ENCODE measurements at regions not wholly inside any gene's neighbourhood (a gene's known extent, or its start where the extent isn't known, plus 50 kb on each side); places are given as distances from the start of the nearest gene placed in this dataset.

GRCh38 chr18:72171596-72171995 is 372.5 kb downstream of the CBLN2 start:
- no peaks in the 10 kb centered on the region for H3K4me1 ChIP-seq
- no peak for ATAC-seq
- H3K27me3 ChIP-seq, result no peaks in the 10 kb centered on the region
- WGBS (ENCODE audit: insufficient coverage, low coverage, low lambda C conversion rate, missing lambda C conversion rate), result 57% methylated on average over 2 of the region's 2 CpGs
- TF ChIP-seq POLR2A (IDR thresholded peaks at IDR 0.05), result no peak
- TF ChIP-seq, protein P1, sequence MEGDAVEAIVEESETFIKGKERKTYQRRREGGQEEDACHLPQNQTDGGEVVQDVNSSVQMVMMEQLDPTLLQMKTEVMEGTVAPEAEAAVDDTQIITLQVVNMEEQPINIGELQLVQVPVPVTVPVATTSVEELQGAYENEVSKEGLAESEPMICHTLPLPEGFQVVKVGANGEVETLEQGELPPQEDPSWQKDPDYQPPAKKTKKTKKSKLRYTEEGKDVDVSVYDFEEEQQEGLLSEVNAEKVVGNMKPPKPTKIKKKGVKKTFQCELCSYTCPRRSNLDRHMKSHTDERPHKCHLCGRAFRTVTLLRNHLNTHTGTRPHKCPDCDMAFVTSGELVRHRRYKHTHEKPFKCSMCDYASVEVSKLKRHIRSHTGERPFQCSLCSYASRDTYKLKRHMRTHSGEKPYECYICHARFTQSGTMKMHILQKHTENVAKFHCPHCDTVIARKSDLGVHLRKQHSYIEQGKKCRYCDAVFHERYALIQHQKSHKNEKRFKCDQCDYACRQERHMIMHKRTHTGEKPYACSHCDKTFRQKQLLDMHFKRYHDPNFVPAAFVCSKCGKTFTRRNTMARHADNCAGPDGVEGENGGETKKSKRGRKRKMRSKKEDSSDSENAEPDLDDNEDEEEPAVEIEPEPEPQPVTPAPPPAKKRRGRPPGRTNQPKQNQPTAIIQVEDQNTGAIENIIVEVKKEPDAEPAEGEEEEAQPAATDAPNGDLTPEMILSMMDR (IDR thresholded peaks at IDR 0.05), result no peak
- DNase-seq, result no peak
- no peaks in the 10 kb centered on the region for H3K36me3 ChIP-seq
- no peak overlapping the region for H3K27ac ChIP-seq
- no peak overlapping the region for H3K4me3 ChIP-seq
- no peaks in the 10 kb centered on the region for H3K9me3 ChIP-seq
- intact Hi-C loops (cut with DNase I), result no loop called here

- intact Hi-C loops (cut with DNase I), result no loop called here
- TF ChIP-seq, protein P1 (IDR thresholded peaks at IDR 0.05), result no peak
- Histone ChIP-seq H3K27ac (no peak overlapping the region), H3K4me1 (no peaks in the 10 kb centered on the region), H3K9me3 (no peaks in the 10 kb centered on the region), H3K4me3 (no peak overlapping the region), H3K27me3 (no peaks in the 10 kb centered on the region), H3K36me3 (no peaks in the 10 kb centered on the region)
- ATAC-seq (no peak), DNase-seq (no peak)
- WGBS (ENCODE audit: insufficient coverage, low coverage, low lambda C conversion rate, missing lambda C conversion rate), result 75% methylated on average over 1 of the region's 1 CpG
Observed at GRCh38 chr18:72161691-72162090, 382.5 kb downstream of the CBLN2 start.

DNA sequence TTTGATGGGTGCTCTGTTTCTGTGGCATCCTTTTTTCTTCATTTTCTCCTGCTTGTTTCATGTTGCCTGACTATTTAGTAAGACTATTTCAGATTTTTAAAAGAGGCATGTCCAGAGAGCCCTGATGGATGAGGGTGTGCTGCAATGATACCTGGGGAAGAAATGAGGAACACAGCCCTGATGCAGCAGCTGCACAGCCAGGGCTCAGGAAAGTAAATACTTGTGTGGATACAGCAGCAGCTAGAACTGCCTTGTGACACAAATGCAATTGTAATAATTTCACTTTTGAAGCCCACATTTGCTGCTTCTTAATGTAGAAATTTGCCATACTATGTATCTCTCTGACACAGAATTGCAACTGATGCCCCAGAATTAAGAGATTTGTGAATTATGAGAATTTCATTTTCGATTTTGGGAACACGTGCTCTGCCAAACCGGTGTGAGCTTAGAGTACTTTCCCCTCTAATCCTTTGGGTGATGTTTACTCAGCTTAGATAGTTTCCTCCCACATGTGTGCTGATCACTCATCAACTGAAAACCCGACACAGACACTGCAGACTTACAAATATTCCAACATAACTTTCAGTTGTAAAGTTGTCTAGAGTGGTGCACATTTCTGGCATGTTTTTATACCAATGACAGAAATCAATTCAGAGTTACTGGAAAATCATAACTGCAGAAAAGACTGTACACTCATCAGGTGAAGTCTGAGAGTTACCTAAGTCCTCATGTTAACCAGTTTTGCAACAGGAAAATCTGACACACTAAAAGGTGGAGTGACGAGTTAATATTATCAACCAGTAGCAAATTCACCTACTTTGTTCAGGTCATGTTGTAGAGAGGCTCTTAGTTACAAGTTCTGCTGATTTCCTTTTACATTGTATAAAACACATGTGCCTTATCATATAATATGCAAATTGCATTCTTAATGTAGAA is 383.4 kb downstream of the CBLN2 start:
- TF ChIP-seq, protein P1 (IDR thresholded peaks at IDR 0.05), result no peak
- TF ChIP-seq POLR2A (IDR thresholded peaks at IDR 0.05), result no peak
- Histone ChIP-seq H3K27ac (peak overlapping the region in 1 of 3 donors; percentile 16), H3K4me1 (no peaks in the 10 kb centered on the region), H3K4me3 (peak overlapping the region in 2 of 3 donors; percentile 10 to 36), H3K36me3 (no peaks in the 10 kb centered on the region), H3K27me3 (no peaks in the 10 kb centered on the region), H3K9me3 (no peaks in the 10 kb centered on the region)
- intact Hi-C loops (cut with DNase I), result no loop called here
- WGBS (ENCODE audit: insufficient coverage, low coverage, low lambda C conversion rate, missing lambda C conversion rate), result 15% methylated on average over 5 of the region's 5 CpGs
- ATAC-seq (peak; percentile 60 to 96 (median 94)), DNase-seq (no peak)

DNA sequence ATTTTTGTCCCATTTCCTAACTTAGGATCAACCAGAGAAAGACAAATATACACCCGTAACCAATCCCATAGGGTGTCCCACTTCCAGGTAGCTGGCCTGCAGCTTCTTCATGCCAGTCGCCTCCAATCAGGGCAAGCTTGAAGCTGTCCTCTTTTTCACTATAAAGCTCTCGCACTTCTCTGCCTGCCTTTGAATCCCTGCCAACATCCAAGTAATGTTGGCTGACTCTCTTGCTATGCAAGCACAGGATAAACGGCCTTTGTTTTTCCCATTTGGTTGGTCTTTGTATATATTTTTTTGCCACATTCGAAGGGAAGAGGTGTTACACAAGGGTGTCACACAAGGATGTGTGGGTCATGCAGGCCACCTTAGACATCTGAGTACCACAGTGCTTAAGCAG is 388.8 kb downstream of the CBLN2 start:
- DNase-seq, result peak in 1 of 3 donors; percentile 47
- H3K4me3 ChIP-seq, result no peak overlapping the region
- 39% methylated on average over 5 of the region's 5 CpGs for WGBS (ENCODE audit: insufficient coverage, low coverage, low lambda C conversion rate, missing lambda C conversion rate)
- H3K9me3 ChIP-seq, result no peaks in the 10 kb centered on the region
- H3K27ac ChIP-seq, result no peak overlapping the region
- TF ChIP-seq, protein P1 (IDR thresholded peaks at IDR 0.05), result no peak
- TF ChIP-seq POLR2A (IDR thresholded peaks at IDR 0.05), result no peak
- peak in 3 of 4 donors; percentile 41 to 75 (median 69) for ATAC-seq
- H3K27me3 ChIP-seq, result no peaks in the 10 kb centered on the region
- no peaks in the 10 kb centered on the region for H3K4me1 ChIP-seq
- no peaks in the 10 kb centered on the region for H3K36me3 ChIP-seq
- intact Hi-C loops (cut with DNase I), result no loop called here

All from right lobe of liver (tissue), 6 donors.